Endothelial cell of umbilical vein (primary cell): ENCODE measurements at regions not wholly inside any gene's neighbourhood (a gene's known extent, or its start where the extent isn't known, plus 50 kb on each side); places are given as distances from the start of the nearest gene placed in this dataset.

Experiments used
- BruUV-seq: library from RNA; stranded (reverse); fragments of 400-500 nt; replicated peaks from 2 replicates; lab custom pipeline; 2021; lab: Mats Ljungman, UMichigan
- CTCF ChIA-PET: fragments of 300-600, 350-600 bp; sonication (Branson Sonifier 250); formaldehyde crosslinking; loops from one replicate; lab custom pipeline; 2021; ENCODE audit warnings: antibody characterized with exemption, inconsistent platforms; lab: Charles Lee
- POLR2A ChIA-PET: fragments of 300-600, 350-600 bp; sonication (Branson Sonifier 250); formaldehyde crosslinking; loops from one replicate; lab custom pipeline; 2021; ENCODE audit warnings: antibody characterized with exemption, inconsistent platforms; lab: Charles Lee
- DNase-seq: peaks from one replicate; pipeline ENCODE4 v3.0.0-alpha.2; 2011; ENCODE audit warnings: low read depth, low spot score
- FAIRE-seq: peaks from 2 replicates; lab custom pipeline; 2011; peaks lifted over from hg19 to GRCh38; lab: Jason Lieb, UNC
- H2AFZ ChIP-seq: 2 replicates; pipeline ENCODE4 v1.6.0; 2012; ENCODE audit warnings: low read depth, low read length, control low read depth, inconsistent platforms
- H3K27ac ChIP-seq: 2 replicates; pipeline ENCODE4 v1.5.1; 2011; ENCODE audit warnings: low read depth, mild to moderate bottlenecking, control low read depth, low read length, moderate library complexity; ENCODE audit not compliant: insufficient read depth
- H3K27me3 ChIP-seq, 2 experiments: 2 replicates each; pipeline versions ENCODE4 v1.6.0 to v1.6.1; 2011; ENCODE audit warnings: low read length in 2 of 2, mixed read lengths in 1 of 2; ENCODE audit not compliant: control insufficient read depth in 2 of 2, insufficient read depth in 2 of 2
- H3K36me3 ChIP-seq, 2 experiments: 2 replicates in 1 of 2; 3 replicates in 1 of 2; pipeline ENCODE4 v1.5.1; 2011; ENCODE audit warnings: low read length in 2 of 2, mild to moderate bottlenecking in 1 of 2, moderate library complexity in 1 of 2; ENCODE audit not compliant: control insufficient read depth in 2 of 2, insufficient read depth in 2 of 2; ENCODE audit errors: extremely low read depth in 1 of 2
- H3K4me1 ChIP-seq: 3 replicates; pipeline ENCODE4 v1.5.1; 2011; ENCODE audit warnings: mild to moderate bottlenecking, low read length; ENCODE audit not compliant: control insufficient read depth, insufficient read depth; ENCODE audit errors: extremely low read depth
- H3K4me2 ChIP-seq: 2 replicates; pipeline ENCODE4 v1.6.1; 2011; ENCODE audit warnings: low read length, control low read depth, mixed read lengths; ENCODE audit not compliant: insufficient read depth
- H3K4me3 ChIP-seq, 3 experiments: fragments of 200-600 bp in 1 of 3; sonication (generic), shearing (Covaris generic) in 1 of 3; replicated peaks in 1 of 3; 2 replicates each; pipeline ENCODE4 v1.5.1; 2011 to 2016; ENCODE audit warnings: control low read depth in 3 of 3, low read length in 3 of 3, mild to moderate bottlenecking in 2 of 3, inconsistent platforms in 1 of 3, low read depth in 1 of 3, moderate library complexity in 1 of 3; ENCODE audit not compliant: insufficient read depth in 1 of 3
- H3K79me2 ChIP-seq: 2 replicates; pipeline ENCODE4 v1.6.0; 2012; ENCODE audit warnings: low read length, inconsistent platforms; ENCODE audit not compliant: control insufficient read depth, insufficient read depth
- H3K9ac ChIP-seq: replicated peaks from 2 replicates; pipeline ENCODE3; 2011; ENCODE audit warnings: low read length, control low read depth; ENCODE audit not compliant: insufficient read depth; ENCODE audit errors: extremely low read depth
- H3K9me1 ChIP-seq: replicated peaks from 3 replicates; pipeline ENCODE4 v1.6.0; 2011; ENCODE audit warnings: mild to moderate bottlenecking, low read length; ENCODE audit not compliant: control insufficient read depth, insufficient read depth; ENCODE audit errors: extremely low read depth
- H3K9me3 ChIP-seq: replicated peaks from 2 replicates; pipeline ENCODE4 v1.5.1; 2012; ENCODE audit warnings: low read length, inconsistent platforms; ENCODE audit not compliant: control insufficient read depth, insufficient read depth
- H4K20me1 ChIP-seq: replicated peaks from 2 replicates; pipeline ENCODE3; 2011; ENCODE audit warnings: mild to moderate bottlenecking, low read length; ENCODE audit not compliant: control insufficient read depth, insufficient read depth; ENCODE audit errors: extremely low read depth
- EZH2 ChIP-seq: IDR thresholded peaks from 2 replicates; pipeline ENCODE4 v1.6.1; 2012; ENCODE audit warnings: borderline replicate concordance, low read depth, mild to moderate bottlenecking, moderate library complexity, low read length, inconsistent platforms; ENCODE audit not compliant: severe bottlenecking
- FOS ChIP-seq: IDR thresholded peaks from 2 replicates; pipeline ENCODE4 v1.6.1; 2011; ENCODE audit warnings: mild to moderate bottlenecking, low read length, moderate library complexity, borderline replicate concordance; ENCODE audit not compliant: insufficient read depth
- GATA2 ChIP-seq: IDR thresholded peaks from 2 replicates; pipeline ENCODE4 v1.7.0; 2011; ENCODE audit warnings: low read depth, mild to moderate bottlenecking, moderate library complexity, mixed read lengths, low read length; ENCODE audit not compliant: insufficient read length, insufficient read depth
- JUN ChIP-seq: IDR thresholded peaks from 2 replicates; pipeline ENCODE4 v1.6.1; 2011; ENCODE audit warnings: borderline replicate concordance, low read depth; ENCODE audit not compliant: insufficient read length, insufficient read depth
- MYC ChIP-seq: IDR thresholded peaks from one replicate; pipeline ENCODE4 v1.6.1; 2011; ENCODE audit warnings: mild to moderate bottlenecking, low read depth, low read length
- POLR2A ChIP-seq: IDR thresholded peaks from 2 replicates; pipeline ENCODE4 v1.6.1; 2012; ENCODE audit warnings: low read depth, mild to moderate bottlenecking, control low read depth, low read length
- POLR2AphosphoS5 ChIP-seq: IDR thresholded peaks from 2 replicates; pipeline ENCODE4 v1.6.1; 2012; ENCODE audit warnings: low read depth, mild to moderate bottlenecking, control low read depth, low read length, moderate library complexity; ENCODE audit not compliant: insufficient read depth
- dilution Hi-C: fragments of 300-500 bp; cut with MboI; formaldehyde crosslinking; loops from one replicate; pipeline ENCODE4 v1.15.0; 2019; ENCODE audit warnings: low sequenced_read_pairs; ENCODE audit not compliant: extremely low pct_ligation_motif_present
- intact Hi-C: fragments of 100-400 bp; cut with micrococcal nuclease; formaldehyde crosslinking; loops from one replicate; pipeline ENCODE4 v1.10.0; 2022
- TF ChIP-seq, protein P1 (sequence below): IDR thresholded peaks from 2 replicates; pipeline ENCODE4 v1.6.1; 2011; ENCODE audit not compliant: insufficient read depth, insufficient read length
- TF ChIP-seq, protein P2 (sequence below), 2 donors: IDR thresholded peaks; 1 replicate in 1 of 2; 2 replicates in 1 of 2; pipeline ENCODE4 v1.5.1; 2011; ENCODE audit warnings: low read length in 2 of 2, mild to moderate bottlenecking in 2 of 2, moderate library complexity in 2 of 2, control low read depth in 1 of 2, inconsistent platforms in 1 of 2, low read depth in 1 of 2; ENCODE audit not compliant: insufficient read depth in 1 of 2; ENCODE audit errors: extremely low read depth in 1 of 2

DNA sequence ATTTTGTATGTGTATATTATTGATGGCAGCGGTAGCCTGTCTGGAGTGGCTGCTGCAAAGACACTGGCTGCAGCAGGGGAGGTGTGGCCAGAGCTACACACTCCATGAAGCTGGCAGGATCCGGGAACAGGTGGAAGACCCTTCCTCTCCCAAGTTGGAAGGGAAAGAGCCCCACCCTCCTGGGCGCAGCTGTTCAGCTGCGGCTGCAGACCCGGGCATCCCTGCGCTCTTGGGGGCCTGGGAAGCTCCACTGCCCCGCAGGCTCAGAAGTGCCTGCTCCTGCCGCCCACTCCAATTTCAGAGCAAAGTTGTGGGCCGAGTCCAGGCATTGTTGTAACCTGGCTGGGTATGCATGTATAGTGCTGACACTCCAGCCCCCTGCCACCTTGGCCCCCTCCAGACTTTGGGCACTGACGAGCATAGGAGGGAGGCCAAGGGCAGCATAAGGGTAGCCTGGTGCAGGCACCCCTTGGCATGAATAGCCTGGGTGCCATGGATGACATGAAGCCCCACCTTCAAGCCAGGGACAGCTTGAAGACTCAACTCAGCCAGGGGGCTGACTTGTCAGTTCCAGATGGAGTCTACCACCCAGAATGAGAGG, 90.7 kb upstream of the TMEM168 start:
- no peaks in the 10 kb centered on the region for H3K36me3 ChIP-seq
- intact Hi-C loops, result no loop called here

More for the DNA sequence above, 90.7 kb upstream of the TMEM168 start:
- Histone ChIP-seq H2AFZ (no peak overlapping the region), H3K9me1 (no peaks in the 10 kb centered on the region), H3K4me1 (peaks cover 26% of the 10 kb centered on the region), H3K9ac (no peak overlapping the region), H3K27ac (no peak overlapping the region), H3K79me2 (no peaks in the 10 kb centered on the region), H3K9me3 (no peaks in the 10 kb centered on the region), H3K4me3 (no peak overlapping the region), H4K20me1 (no peaks in the 10 kb centered on the region), H3K4me2 (no peak overlapping the region), H3K27me3 (no peaks in the 10 kb centered on the region)
- dilution Hi-C loops, result no loop called here
- CTCF ChIA-PET, result interaction anchor here (1.0 to 2.5 kb wide), 2 partner anchors 11 to 331 kb away, joined by 4 to 8 read pairs; no protein-coding TSS in a partner anchor
- FAIRE-seq, result no peak
- BruUV-seq, result no TSS peak
- POLR2A ChIA-PET, result no interaction called here
- TF ChIP-seq, protein P1, sequence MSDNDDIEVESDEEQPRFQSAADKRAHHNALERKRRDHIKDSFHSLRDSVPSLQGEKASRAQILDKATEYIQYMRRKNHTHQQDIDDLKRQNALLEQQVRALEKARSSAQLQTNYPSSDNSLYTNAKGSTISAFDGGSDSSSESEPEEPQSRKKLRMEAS, result no peak
- no peak for TF ChIP-seq GATA2
- no peak for TF ChIP-seq MYC
- no peak for TF ChIP-seq FOS
- TF ChIP-seq, protein P2, sequence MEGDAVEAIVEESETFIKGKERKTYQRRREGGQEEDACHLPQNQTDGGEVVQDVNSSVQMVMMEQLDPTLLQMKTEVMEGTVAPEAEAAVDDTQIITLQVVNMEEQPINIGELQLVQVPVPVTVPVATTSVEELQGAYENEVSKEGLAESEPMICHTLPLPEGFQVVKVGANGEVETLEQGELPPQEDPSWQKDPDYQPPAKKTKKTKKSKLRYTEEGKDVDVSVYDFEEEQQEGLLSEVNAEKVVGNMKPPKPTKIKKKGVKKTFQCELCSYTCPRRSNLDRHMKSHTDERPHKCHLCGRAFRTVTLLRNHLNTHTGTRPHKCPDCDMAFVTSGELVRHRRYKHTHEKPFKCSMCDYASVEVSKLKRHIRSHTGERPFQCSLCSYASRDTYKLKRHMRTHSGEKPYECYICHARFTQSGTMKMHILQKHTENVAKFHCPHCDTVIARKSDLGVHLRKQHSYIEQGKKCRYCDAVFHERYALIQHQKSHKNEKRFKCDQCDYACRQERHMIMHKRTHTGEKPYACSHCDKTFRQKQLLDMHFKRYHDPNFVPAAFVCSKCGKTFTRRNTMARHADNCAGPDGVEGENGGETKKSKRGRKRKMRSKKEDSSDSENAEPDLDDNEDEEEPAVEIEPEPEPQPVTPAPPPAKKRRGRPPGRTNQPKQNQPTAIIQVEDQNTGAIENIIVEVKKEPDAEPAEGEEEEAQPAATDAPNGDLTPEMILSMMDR (IDR thresholded peaks at IDR 0.05; ENCODE audit: extremely low read depth in 1 of 2, insufficient read depth in 1 of 2, low read depth in 1 of 2, low read length in 2 of 2), result no peak
- no peak for TF ChIP-seq JUN
- no peak for TF ChIP-seq POLR2A
- TF ChIP-seq POLR2AphosphoS5, result no peak
- TF ChIP-seq EZH2, result no peak
- no peak for DNase-seq
